Peyer's patch (tissue), 4 donors: ENCODE measurements at regions not wholly inside any gene's neighbourhood (a gene's known extent, or its start where the extent isn't known, plus 50 kb on each side); places are given as distances from the start of the nearest gene placed in this dataset.

Experiments used
- CTCF ChIP-seq, 6 experiments: fragments of 450-650 bp in 4 of 6; fragments of 200-600 bp in 2 of 6; sonication (generic) in 1 of 6; IDR thresholded peaks; one replicate each; pipeline ENCODE4 v1.5.1; 2017 to 2019; ENCODE audit warnings: antibody characterized with exemption in 6 of 6, mild to moderate bottlenecking in 3 of 6, moderate library complexity in 1 of 6
- POLR2A ChIP-seq, 2 donors: fragments of 450-650 bp; IDR thresholded peaks; one replicate each; pipeline ENCODE4 v1.5.1; 2017; ENCODE audit warnings: antibody characterized with exemption in 2 of 2, mild to moderate bottlenecking in 2 of 2, moderate library complexity in 2 of 2

- TF ChIP-seq CTCF (IDR thresholded peaks at IDR 0.05) (no peak), POLR2A (IDR thresholded peaks at IDR 0.05) (no peak)
These were observed 99.2 kb upstream of the SLC8A1 start for GRCh38 chr2:40551081-40551480.
